NCI-H187 (cell line): ENCODE measurements at regions not wholly inside any gene's neighbourhood (a gene's known extent, or its start where the extent isn't known, plus 50 kb on each side); places are given as distances from the start of the nearest gene placed in this dataset.

Experiments used
- DNase-seq, 2 experiments: peaks; one replicate each; lab custom pipeline; 2025; lab: John Stamatoyannopoulos, UW

DNA sequence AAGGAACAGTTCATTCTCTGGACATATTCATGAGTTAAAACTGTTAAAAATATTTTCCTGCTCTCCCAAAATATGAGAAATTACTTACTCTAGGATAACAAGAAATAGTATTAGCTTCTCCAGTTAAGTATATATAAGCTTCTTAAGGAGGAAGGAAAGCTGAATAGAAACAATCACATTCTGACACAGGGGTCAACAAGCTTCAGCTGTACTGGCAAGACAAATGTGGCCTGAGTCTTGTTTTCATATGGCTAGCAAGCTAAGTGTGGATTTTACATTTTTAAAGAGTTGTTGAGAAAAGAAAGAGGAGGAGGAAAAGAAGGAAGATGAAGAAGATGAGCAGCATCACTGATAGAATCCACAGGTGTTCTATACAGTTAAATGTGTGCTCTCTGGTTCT, 313.8 kb downstream of the ZPLD1 start:
- no peak for DNase-seq

DNA sequence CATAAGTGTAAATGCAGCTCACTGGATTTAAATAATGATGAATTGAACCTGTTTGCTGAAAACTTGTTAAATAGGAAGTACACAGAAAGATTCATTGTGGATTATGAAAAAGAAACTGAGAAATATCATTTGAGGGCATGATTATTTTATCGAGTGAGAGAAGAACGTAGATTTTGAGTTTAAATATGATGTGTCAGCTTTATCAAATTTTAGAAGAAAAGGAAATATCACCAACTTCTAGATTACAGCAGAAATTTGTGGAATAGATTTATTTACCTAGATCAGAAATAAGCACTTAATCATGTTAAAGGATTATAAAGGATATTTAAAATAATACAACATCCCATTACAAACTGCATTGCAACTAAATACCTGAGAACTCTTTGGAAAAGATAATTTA, 315.5 kb downstream of the ZPLD1 start:
- no peak for DNase-seq

DNA sequence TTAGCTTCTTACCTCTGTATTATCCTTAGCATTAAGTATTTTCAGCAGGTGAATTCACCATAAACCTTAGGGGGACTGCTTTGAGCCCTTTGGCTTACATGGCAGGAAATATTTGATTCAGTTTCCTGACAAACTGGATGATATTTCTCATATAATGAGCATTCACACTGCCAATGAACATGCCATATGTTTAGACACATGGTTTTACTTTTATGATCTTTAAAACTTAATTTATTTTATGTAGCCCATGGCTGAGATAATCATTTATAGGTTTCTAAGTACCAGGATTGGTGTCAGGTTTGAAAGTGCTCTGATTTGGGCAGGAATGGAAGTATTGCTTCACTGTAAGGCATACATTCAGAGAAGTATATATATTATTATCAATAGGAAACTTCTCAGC, 319.1 kb downstream of the ZPLD1 start:
- DNase-seq: no peak

DNA sequence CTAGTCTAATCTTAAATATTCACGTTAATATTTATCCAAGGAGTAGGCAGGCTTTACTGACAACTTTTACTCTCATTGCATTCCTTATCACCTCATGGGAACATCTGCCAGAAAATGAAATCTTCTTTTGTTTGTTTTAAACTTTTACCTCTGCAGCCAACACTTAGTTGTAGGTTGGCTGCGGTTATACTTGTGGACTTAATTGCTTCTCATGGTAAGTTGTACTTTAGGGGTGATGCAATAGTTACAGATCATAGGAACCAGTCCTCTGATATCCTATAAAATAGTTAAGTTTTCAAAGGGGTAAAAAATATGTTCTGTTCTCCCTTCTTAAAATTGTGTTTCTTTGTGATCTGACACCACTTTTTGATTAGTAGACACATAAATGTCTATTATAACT, 321.9 kb downstream of the ZPLD1 start:
- no peak for DNase-seq

DNA sequence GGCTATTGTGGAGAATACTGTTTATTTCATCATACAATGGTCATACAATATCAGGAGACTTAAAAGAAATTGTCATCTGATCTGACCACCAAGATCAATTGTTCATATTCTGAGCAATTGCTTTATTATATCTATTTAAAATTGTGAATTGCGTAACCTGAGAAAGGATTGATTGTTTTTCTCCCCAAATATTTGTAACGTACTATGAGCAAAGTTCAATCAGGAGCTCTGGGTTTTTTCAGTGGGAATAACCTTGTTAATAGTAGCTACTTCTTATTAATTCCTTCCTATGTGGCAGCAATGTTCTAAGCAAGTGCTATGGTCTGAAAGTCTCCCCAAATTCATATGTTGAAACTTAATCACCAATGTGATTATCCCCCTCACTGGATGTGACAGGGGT, 323.1 kb downstream of the ZPLD1 start:
- DNase-seq: no peak

DNA sequence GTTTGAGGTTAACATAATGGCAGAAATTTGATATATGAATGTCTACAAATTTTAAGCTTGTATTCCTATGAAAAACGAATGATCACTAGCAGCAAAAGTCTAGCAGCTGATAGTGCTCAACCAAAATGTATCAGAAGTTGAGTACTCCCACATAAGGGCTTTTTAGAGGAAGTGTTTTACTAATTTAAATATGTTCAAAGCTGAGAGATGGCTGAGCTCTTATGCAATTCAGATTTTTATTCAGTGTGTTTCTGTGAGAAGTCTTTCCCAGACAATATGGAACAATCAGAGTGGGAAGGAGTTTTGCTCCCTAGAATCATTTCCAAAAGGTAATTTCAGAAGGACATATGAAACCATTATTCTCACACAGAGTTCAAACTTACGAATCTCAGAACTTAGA, 327.0 kb downstream of the ZPLD1 start:
- DNase-seq: no peak

DNA sequence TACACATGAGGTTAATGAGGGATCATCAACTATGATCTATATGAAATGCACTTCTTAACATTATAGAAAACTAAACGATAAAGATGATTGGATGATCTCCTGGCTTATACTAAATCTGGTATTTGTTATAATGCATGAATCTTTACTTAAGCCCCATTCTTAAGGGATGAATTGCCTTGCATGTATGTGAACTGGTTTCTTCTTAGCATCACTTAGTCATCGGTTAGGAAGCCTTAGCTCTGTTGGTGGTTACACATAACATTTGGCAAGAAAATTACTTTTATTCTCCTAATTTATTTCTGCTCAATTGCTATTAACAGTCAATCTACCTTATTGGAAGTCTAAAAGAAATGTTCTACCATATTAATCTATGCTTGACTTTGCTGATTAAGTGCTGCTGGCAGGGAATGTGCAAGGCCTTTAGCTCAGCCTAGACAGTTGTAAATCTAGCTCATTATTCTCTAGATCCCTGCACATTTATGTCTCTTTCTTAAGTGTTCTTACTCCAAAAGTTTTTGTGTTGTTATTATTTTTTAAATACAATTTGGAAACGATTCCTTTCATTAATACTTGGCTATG, 356.0 kb downstream of the ZPLD1 start:
- DNase-seq: no peak

DNA sequence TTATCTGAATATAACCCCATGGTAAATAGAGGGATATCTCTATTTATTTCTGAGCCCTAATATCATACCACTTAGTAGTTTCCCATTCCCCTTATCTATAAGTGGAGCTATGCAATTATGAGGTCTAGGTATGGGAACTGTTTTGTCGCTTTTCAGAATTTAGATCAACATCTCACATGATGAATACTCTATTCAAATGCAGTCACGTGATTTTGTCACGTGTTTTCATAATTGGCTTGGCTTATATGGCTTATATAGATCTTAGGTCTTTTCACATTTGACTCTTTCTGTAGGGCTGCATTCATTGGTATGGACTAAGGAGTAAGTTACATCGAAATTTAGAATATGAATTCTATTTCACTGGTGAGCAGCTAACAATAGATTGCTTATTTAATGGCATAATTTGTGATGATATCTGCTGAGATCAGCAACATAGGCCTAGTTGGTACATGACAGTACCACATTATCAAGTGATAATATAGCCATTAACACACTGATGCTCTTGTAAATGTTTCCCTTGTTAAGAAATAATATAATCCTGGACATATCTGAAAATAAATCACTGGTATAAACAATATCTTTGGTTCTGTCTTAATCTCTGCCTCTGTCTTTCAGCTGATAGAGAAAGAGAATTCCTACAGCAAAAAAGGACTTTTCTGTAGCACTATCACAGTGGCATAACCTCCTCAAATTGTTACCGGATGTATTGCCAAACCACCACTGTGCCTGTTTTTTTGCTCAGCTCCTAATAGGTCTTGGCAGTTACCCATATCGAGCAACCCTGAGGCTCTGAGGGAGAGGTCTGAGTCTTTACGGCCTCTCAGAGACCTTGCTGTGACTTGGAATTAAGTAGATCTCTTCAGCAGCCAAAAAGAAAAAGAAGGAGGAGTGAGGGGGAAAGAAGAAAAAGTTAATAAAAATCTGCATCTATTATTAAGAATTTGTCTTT, 357.1 kb downstream of the ZPLD1 start:
- no peak for DNase-seq

DNA sequence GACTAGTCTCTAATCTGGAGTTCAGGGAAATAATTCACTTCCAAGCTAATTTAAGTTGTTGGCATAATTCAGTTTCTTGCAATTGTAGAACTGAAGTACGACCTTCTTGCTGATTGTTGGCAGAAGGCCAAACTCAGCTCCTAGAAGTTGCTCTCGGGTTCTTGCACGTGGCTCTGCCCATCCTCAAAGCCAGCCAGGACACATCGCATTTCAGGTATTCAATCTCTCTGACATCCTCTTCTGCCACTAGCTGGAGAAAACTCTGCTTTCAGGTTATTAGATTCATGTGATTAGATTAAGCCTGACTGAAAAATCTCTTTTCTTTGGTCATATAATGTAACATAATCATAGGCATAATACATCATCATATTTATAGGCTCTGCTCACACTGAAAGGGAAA, 362.0 kb downstream of the ZPLD1 start:
- DNase-seq: no peak

DNA sequence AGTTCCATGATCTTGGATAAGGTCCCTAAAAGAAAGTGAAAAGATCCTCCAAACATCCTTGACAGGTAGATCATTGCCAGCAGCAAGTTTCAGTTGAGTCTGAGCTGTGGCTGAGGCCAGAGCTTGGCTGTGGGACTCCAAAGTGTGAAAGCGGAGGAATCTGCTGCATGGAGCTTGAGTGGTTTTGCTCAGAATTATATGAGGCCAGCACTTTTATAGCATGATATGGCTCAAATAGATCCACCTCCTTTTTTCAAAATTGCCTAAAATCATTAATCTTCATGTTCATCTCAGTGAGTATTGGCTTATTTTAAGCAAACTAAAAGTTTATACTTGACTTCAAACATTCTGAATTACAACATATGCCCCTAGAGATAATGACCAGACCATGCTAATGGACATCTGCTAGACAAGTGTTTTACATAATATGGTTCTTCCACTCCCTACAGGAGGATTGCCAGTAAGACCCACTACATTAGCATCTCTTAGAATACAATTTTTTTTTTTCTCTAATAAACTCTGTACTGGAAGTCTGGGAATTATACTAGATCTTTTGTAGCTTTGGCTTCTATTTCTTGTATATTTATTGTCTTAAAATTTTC, 368.1 kb downstream of the ZPLD1 start:
- DNase-seq: no peak

DNA sequence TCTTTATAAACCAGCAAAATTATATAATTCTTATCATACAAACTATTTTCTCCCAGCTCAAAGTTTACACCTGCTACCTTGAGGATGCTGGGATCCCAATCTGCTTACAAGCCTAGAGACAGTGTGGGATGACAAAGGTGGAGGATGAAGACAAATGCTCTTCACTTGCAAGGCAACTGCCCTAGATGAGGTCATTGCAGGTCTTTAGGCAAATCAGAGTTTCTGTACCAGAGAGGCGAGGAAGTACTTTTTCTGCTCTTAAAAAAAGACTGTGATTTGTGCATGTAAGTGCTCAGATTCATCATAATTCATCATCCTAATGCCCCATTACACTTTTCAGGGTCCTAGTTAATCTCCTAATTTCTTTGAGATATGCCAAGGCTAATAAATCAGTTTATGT, 376.1 kb downstream of the ZPLD1 start:
- DNase-seq: no peak

DNA sequence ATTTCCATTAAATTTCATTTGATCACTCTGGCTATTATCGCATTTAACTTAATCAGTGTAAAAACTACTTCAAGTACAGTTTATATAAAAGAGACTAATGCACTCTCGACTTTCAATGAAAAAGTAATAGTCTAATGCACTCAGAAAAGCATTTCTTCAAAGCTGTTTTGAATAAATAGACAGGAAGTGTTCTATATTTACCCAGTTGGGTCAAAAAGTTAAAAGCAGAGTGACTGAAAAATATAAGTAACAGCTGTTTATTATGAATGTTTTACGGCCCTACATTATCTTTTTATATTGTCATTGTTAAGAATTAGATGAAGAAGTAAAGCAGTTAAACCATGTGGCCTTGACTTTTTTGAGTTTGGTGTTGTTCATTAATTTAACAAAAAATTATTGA, 391.8 kb downstream of the ZPLD1 start:
- DNase-seq: no peak

DNA sequence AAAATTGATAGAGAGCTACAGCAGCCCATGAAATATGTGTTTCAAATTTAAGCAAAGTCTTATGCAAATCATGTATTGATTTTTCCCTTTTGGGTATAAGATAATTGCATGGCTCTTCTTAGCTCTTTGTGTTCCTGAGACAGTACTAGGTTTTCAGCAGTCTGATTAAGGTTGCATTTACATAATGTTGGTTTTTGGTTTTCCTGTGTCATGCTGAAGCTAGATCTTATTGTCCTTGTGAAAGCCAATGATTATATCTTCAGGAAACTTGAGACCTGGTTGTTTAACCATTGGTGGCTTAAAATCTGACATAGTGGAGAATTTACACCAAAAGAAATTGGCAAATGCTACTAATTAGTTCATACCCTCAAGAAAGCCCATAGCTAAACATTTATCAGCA, 392.6 kb downstream of the ZPLD1 start:
- DNase-seq: no peak

DNA sequence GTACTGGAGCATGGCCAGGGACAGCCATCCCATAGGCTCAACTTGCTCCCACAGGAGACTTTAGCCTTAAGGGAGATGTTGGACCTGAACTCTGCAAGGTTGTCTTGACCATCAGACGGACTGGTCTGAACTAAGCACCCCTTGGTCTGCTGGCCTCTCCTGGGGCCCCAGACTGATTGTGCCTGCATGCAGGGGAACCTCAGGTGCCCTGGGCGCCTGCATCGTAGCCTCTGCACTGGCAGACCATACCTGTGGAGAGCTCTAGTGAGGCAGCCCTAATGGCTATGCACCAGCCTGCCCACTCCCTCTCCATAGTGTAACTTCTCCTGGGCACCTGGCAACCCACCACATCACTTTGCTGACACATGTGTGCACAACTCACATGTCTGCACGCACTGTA, 395.6 kb downstream of the ZPLD1 start:
- no peak for DNase-seq

DNA sequence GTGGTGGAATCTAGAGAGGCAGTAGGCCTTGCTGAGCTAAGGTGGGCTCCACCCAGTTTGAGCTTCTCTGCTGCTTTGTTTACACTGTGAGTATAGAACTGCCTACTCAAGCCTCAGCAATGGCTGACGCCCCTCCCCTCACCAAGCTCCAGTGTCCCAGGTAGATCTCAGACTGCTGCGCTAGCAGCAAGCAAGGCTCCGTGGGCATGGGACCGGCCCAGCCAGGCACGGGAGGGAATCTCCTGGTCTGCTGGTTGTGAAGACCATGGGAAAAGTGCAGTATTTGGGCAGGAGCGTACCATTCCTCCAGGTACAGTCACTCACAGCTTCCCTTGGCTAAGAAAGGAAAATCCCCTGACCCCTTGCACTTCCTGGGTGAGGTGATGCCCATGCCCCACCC, 407.1 kb downstream of the ZPLD1 start:
- DNase-seq: no peak

DNA sequence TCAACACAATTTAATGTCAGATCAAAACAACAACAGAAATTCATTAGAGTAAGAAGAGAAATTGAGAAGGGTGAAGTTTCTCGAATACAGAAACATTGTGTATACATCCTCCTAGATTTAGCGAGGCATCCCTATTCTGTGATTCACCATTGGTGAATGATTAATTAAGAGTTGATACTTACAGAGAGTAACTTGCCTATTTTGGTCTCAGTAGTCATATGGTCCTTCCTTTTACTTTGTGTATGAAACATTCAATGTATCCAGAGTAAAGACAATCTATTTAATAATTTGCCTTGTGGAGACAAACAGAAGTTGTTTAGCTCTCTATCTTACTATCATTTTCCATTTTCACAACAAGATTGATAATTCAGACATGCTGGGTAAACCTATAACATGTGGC, 432.0 kb downstream of the ZPLD1 start:
- DNase-seq: no peak

DNA sequence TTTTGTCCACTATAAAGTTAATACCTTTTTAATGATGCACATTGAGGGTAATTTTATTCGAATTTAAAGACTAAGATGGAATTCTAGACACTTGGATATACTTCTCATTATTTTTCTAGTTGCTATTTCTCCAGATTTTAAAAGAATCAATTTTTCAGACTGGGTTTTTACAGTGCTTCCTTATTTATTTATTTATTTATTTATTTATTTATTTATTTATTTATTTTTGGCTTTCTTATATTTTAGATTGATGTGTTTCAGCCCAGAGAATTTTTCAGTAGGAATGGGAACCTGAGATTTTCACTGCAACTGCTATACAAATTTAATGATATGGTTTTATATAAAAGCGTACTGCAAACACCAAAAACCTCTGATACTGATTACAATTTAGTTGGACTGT, 448.7 kb downstream of the ZPLD1 start:
- DNase-seq: no peak

DNA sequence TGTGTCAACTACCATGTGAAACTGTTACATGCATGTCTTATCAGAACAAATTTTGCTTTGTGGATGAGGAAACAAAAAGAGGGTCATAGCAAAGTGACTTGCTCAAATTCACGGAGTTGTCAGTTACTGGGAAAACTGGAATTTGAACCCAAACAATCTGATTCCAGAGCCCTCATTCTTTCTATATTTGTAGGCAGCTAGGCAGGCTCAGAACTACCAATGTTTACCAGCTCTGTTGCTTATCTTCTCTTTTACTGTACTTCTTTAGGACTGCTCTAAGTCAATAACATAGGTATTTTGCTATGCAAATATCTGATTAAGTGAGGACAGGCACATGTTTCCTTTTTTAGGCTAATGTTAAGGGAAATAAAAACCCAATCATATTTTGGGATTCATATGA, 450.5 kb downstream of the ZPLD1 start:
- DNase-seq: no peak

DNA sequence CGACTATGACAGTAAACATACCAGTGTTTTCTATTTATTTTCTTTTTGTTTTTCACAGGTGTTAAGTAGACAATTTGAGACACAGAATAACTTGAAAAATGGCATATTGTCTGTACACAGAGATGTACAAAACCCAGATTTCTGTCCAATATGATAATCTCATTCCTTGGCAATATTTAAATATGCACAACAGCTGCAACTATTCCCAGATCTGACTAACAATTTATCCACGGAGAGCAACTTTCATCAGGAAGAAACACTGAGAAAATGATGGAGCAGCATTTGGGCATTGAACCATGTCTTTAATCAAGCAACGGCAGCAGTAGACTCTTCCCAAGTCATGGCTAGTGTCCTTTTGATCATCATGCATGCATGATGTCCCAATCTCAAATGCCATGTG, 452.6 kb downstream of the ZPLD1 start:
- no peak for DNase-seq

DNA sequence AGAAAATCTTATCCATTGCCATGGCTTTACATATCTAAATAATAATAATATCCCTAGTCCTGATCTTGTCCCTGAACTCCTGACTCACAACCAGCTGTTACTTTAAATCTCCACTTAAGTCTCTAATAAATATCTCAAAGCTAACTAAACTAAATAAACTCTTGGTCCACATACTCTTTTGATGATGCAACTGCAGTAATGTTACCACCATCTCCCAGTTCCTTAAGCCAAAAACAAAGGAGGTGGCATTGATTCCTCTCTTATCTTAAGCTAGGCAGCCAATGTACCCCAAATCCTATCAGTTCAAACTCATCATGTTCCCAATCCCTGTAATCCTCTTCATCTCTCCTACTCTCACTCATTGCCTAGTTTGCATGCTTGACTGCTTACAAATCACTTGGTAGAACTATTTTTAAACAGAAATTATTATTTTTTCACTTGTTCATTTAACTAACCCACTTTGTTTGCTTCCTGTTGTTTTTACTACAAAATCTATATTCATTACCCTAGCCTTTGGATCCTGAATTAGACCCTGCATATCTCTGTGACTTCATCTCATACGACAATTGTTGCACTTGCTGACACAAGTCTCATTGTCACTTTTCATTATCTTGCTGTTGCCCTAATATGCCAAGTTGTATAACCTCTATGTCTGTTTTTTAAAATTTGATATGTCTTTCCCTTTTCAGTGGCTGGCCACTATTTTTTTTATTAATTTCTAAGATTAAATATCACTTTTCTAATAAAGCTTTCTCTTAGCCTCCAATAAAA, 462.2 kb downstream of the ZPLD1 start:
- DNase-seq: no peak

DNA sequence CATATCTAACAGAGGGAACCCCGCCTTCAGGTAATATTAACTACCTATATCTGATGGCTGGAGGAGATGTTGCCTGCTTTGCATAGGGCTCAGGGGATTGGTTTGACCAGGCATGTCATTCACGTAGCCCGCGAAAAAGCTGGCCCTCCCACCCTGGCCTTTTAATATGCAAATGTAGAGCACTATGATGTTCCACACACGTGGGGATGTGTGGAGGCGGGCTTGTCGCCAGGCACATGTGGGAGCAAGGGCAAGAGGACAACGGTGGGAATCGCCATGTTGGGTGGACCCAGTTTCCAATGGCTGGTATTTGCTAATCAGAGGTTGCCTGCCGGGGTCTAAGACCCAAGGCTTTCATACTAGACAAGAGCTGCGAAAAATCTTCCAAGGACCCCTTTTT, 469.8 kb downstream of the ZPLD1 start:
- DNase-seq: no peak

DNA sequence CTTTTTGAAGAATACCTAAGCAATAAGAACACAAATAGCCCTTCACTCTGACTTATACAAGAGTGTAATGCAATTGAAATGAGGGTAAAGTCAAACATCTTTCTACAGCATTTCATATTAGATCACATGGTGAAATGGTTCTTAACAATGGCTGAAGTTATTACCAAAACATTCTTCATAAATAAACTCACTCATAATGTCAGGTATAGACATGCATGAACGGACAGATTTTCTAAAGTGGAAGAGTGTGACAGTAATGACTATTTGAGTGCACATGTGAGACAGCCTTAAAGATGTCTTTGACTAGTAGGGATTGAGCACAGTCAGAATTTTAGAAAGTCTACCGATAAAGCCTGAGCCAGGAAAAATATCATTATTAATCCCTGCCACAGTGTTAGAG, 471.0 kb downstream of the ZPLD1 start:
- no peak for DNase-seq

DNA sequence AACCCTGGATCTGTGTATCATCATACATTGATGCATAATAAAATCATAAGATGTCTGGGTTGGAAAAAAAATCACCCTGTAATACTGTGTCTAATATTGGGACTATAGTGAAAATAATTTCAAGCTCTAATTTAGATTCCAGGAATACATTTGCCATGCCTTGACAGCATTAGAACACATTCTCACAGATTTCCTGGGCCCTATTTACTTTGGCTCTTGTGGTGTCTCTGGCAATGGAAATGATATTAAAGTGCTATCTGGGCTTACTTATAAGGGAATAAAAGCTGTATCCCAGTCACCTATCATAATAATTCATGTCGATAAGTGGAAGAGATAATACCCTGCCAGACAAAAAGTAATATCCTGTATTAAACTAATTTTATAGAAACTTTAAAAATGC, 472.0 kb downstream of the ZPLD1 start:
- DNase-seq: no peak
